ENCODE measurements at regions not wholly inside any gene's neighbourhood (a gene's known extent, or its start where the extent isn't known, plus 50 kb on each side); places are given as distances from the start of the nearest gene placed in this dataset.

DNA sequence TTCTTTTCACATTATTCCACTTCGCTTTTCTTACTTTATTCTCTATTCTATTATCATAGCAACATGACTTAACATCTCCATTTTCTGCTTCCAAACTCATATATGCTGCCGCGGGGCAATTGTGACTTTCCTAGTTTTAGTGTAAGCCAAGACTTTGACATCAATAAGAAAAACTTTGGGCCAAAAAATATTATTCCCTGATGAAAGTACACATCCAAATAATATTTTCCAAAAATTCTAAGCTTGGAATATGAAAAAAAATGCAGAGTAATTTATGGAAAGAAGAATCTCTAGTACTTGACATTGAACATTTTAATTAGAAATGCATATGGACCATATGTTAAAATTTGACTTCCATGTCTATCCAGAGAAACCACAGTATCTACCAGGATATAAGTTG lies 995.1 kb upstream of the INTU start:
- Histone ChIP-seq H2AFZ (ENCODE audit: low read depth, low read length) (no peak overlapping the region), H3K4me3 (replicated peaks in 1 of 3; ENCODE audit: insufficient read depth in 1 of 3, low read depth in 1 of 3, low read length in 3 of 3) (no peak overlapping the region), H3K79me2 (ENCODE audit: control insufficient read depth, insufficient read depth, low read length) (no peaks in the 10 kb centered on the region), H3K9me1 (replicated peaks; ENCODE audit: control insufficient read depth, extremely low read depth, insufficient read depth, low read length) (no peaks in the 10 kb centered on the region), H4K20me1 (replicated peaks; ENCODE audit: control insufficient read depth, extremely low read depth, insufficient read depth, low read length) (no peaks in the 10 kb centered on the region), H3K9ac (replicated peaks; ENCODE audit: extremely low read depth, insufficient read depth, low read length) (no peak overlapping the region), H3K27me3 (ENCODE audit: control insufficient read depth in 2 of 2, insufficient read depth in 2 of 2, low read length in 2 of 2) (no peaks in the 10 kb centered on the region), H3K27ac (ENCODE audit: insufficient read depth, low read depth, low read length) (no peak overlapping the region), H3K4me2 (ENCODE audit: insufficient read depth, low read length) (no peak overlapping the region), H3K9me3 (replicated peaks; ENCODE audit: control insufficient read depth, insufficient read depth, low read length) (no peaks in the 10 kb centered on the region), H3K4me1 (ENCODE audit: control insufficient read depth, extremely low read depth, insufficient read depth, low read length) (no peaks in the 10 kb centered on the region), H3K36me3 (ENCODE audit: control insufficient read depth in 2 of 2, extremely low read depth in 1 of 2, insufficient read depth in 2 of 2, low read length in 2 of 2) (no peaks in the 10 kb centered on the region)
- DNase-seq (ENCODE audit: low read depth, low spot score), result no peak
- BruUV-seq (replicated peaks), result no TSS peak
- dilution Hi-C loops (cut with MboI; ENCODE audit: extremely low pct_ligation_motif_present, low sequenced_read_pairs), result no loop called here
- TF ChIP-seq POLR2AphosphoS5 (IDR thresholded peaks at IDR 0.05; ENCODE audit: insufficient read depth, low read depth, low read length), result no peak
- no peak for TF ChIP-seq JUN (IDR thresholded peaks at IDR 0.05; ENCODE audit: borderline replicate concordance, insufficient read depth, insufficient read length, low read depth)
- no peak for TF ChIP-seq GATA2 (IDR thresholded peaks at IDR 0.05; ENCODE audit: insufficient read depth, insufficient read length, low read depth, low read length)
- no peak for TF ChIP-seq CTCF (IDR thresholded peaks at IDR 0.05; ENCODE audit: extremely low read depth in 1 of 2, insufficient read depth in 1 of 2, low read depth in 1 of 2, low read length in 2 of 2)
- TF ChIP-seq EZH2 (IDR thresholded peaks at IDR 0.05; ENCODE audit: borderline replicate concordance, low read depth, low read length, severe bottlenecking), result no peak
- TF ChIP-seq POLR2A (IDR thresholded peaks at IDR 0.05; ENCODE audit: low read depth, low read length), result no peak
- TF ChIP-seq MAX (IDR thresholded peaks at IDR 0.05; ENCODE audit: insufficient read depth, insufficient read length), result no peak
- TF ChIP-seq MYC (IDR thresholded peaks at IDR 0.05; ENCODE audit: low read depth, low read length), result no peak
- TF ChIP-seq FOS (IDR thresholded peaks at IDR 0.05; ENCODE audit: borderline replicate concordance, insufficient read depth, low read length), result no peak
- no peak for FAIRE-seq
- CTCF ChIA-PET, result no interaction called here
- intact Hi-C loops (cut with micrococcal nuclease), result no loop called here
- POLR2A ChIA-PET, result no interaction called here
